Stimulated activated CD4-positive, alpha-beta T cell treated with anti-CD3 and anti-CD28 coated beads, Interleukin-1b, Interleukin-23, amount 100 ng/mL, for 48 hours (primary cell): ENCODE measurements at regions not wholly inside any gene's neighbourhood (a gene's known extent, or its start where the extent isn't known, plus 50 kb on each side); places are given as distances from the start of the nearest gene placed in this dataset.

Experiments used
- DNase-seq: peaks from one replicate; pipeline ENCODE4 v3.0.0-alpha.2; 2020

DNA sequence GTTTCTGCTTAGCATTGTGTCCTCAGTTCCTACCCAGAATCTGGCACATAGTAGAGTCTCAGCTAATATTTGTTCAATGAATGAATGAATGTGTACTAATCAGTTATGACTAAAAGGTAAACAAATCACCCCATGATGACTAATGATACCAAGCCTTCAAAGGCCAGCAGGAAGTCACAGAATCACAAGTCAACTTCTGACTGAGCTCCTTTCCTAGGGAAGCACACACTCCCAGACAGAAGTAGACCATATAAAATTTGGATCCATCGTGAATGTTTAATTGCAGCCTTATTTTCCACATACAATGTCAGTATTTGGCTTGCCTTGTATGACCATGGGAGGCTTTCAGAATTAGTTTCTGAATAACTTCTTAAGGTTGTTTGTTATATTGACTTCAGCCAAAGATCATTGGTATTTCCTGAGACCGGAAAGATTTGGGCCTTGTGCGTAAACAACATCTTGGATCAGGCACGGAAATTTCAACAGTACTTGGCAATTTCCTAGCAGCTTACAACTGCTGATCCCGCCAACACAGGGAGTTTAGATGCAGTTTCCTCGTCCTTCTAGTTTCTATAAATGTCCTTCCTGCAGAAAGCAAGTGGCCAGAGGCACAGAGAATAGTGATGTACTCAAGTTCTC, 185.9 kb upstream of the ATP1B1 start:
- DNase-seq: no peak

DNA sequence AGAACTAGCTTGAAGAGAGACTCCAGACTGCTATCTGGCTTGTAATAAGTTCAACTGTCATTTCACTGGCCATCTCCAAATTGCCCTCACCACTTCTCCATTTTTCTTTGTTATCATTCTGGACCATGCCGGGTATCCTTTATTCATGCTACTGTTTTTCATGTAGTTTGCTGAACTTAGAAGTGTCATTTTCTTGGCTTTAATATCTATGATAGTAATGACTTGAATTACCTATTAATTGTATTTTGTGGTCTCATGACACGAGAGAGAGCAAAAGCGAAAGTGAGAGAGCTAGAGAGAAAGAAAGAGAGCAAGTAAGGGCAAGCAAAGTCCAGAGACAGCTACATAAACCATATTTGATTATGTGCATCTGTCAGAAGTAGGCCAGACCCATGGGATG, 184.9 kb upstream of the ATP1B1 start:
- DNase-seq: no peak

DNA sequence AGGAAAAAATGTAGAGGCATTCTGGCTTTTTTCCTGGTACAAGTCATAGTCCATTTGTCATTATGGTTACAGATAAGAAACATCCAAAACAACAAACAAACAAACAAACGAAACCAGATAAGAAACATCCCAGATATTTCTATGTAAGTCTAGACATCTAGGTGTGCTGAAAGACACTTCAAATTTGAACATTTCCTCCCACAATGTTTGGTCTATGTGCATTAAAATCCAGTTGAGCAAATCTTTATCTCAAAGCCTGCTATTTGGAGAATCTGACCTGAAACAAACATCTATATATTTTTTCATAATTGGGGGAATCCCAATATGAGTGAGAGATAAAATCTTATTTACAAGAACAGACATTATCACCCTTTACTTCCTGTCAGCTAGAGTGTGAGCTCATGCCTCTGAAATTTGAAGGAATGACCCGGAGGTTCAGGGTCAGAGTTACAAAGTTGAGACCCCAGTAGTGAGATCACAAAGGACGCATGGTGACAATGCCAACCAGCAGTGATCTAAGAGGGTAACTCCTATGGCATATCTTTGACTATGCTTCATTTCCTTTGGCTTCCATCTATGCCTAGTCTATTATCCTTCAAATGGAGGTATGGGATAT, 182.9 kb upstream of the ATP1B1 start:
- no peak for DNase-seq

DNA sequence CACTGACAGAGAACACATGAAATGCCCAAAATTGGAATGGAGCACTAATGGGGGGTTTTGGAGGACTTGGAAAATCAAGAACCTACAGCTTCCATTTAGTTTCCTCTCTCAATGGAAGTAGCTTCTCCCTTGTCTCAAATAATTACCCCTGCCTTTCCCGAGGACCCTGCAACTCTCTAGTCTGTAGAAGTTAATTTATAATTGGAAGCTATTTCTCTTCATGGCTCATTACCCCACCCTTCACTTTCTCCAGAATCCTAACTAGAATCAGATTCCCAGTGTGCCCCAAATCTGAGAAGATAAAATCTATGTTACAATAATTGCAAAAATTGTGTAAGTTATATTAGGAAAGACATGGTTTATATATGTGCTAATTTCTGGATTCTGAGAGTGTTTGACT, 181.5 kb upstream of the ATP1B1 start:
- DNase-seq: no peak

DNA sequence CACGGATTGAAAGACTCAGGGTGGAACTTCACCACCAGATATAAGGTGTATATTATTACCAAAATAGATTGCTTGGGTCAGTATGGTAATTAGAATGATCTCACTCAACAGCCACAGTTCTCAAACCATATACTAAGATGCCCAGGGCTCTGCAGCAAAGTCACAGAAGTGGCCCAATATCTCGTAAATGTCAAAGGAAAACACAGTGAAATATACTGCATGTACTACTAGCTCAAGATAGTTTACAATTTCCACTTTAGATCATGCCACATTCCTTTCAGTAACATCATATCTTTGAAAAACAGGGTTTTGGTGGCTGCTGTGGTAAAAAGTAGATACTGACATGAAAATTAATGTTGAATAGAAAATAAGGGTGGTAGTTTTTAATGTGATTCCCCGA, 180.3 kb upstream of the ATP1B1 start:
- no peak for DNase-seq

DNA sequence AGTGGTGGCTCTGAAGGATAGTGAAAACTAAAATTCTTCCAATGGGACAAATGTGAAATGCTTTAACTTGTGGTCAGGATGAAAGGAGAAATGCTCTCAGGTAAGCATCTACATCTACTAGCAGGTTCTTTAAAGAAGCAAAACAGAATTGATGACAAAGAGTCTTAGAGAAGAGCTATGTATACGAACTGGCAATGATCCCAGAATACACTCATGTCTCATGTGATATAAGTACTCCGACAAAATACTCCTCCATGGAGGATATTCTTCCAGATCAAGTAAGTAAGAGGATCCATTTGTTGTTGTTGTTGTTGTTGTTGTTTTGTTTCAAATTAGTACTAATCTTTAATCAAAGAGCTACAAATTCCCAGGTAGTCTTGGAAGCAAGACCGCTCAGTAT, 174.0 kb upstream of the ATP1B1 start:
- no peak for DNase-seq

DNA sequence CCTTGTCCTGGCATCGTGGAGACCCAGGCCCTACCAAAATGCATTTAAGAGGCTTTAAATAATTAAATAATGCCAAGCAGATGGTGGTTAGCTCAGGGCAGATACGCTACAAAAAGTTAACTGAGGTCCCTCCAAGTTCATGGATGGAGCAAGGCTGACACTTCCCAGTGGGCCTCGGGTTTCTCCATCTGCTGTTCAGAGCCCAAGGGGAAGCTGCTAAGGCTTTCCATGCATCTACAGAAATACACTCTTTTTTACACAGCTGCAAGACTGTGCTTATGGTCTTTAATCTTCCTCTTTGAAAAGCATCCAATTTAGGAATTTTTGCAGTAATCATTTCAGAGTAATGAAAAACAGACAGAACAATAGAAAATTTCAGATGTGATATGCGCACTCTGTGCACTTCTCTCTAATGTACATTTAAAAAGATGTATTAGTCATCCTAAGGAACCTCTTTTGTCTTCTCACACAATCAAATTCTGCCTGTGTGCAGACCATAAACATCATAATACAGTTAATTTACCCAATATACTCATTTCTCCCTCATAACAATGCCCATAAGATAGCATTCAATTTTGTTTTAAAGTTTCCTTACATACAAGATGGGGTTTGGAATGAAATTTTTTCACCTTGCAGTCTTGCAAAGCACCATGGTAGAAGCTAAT, 173.2 kb upstream of the ATP1B1 start:
- no peak for DNase-seq

DNA sequence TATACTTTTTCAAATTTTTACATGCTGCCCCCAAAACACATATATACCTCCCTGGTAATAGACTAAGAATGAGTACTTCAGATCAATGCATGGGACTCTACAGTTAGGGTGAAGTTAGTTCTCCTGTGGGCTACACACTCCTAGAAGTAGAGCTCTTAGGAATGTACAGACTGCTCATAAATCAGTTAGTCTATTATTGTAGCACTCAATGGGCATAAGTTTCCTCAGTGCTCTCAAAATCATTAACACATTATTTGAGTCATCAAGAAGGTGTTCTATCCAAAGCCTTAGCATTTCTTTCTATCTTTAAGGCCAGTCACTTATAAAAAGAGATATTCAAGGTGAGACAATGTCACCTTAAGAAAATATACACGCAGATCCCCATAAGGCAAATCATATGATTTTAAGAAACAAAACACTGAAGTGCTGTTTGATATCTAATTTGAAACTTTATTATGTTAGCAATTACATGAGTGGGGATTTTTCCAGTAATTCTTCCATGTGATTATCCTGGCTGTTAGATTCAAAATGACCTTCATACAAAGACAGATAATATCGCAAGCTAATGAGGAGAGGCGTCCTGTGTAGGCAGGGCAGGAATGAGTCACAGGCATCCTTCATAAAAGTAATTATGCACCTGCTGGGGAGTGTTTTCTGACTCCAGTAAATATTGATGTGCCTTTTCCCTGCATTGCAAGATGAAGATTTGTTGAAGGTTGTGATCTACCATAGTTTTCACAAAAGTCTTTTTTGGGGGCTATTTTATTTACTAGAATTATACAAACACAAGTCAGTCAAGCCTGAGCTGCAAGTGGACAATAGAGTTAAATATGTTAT, 167.2 kb upstream of the ATP1B1 start:
- DNase-seq: no peak

DNA sequence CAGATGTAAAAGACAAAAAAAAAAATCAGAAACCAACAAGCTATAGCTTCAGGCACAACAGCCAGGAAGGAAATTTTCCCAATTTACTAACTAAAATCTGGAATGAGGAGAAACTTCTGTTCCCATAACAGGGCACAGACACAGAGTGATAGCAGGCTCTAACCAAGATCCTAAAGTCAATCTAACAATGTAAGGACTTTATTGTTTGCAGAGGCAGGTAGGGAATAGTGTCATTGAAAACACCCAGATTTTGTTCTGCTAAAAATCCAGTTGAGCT, 166.6 kb upstream of the ATP1B1 start:
- no peak for DNase-seq

DNA sequence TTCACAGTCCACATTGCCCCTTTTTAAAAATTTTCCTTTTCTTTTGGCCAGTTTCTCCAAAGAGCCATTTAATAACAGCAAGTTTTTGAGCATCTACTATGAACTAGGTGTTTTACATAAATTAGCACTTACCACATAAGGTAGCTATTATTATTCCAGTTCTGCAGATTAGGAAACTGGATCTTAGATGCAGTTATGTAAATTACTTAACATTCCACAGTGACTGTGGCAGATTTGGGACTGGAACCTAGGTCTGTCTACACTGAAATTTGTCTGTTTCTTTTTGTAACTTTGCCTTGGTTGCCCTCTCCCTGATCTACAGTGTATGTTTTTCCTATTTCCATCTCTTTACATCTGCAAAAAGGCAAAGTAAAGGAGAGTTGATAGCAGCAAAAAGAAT, 164.8 kb upstream of the ATP1B1 start:
- no peak for DNase-seq

DNA sequence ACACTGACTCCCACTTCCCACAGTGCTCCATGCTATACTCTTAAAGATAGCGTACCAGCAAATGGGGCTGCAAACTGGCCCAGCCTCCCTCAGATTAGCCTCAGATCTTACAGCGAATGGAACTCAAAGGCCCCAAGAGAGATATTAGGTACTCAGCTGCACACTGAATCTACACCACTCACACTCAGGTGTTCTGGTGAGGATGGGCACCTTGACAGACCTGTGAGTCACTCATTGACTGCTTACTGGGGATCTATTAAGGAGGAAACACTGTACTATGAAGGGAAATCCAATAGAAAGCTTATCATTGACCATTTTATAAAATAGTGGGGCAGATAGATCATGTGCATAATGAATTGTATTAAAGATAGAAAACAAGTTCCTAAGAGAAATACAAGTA, 164.3 kb upstream of the ATP1B1 start:
- DNase-seq: no peak

DNA sequence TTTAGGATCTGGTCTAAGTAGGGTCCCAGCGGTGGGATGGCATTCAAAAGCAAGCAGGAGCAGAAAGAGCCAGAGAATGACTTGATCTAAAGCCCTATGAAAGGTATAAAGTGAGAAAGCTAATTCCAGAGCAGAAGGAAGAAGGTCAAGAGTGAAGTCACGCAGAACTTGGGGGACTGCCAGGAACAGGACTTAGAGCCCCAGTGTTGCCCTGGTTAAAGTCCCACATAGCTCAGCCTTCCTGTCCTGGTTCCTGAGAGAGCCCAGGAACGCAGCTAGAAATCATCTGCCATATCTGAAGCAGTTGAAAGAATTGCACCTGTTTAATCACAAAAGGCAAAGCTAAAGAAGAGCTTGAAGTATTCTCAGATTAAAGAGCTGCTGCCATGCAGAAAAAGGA, 160.6 kb upstream of the ATP1B1 start:
- DNase-seq: no peak

DNA sequence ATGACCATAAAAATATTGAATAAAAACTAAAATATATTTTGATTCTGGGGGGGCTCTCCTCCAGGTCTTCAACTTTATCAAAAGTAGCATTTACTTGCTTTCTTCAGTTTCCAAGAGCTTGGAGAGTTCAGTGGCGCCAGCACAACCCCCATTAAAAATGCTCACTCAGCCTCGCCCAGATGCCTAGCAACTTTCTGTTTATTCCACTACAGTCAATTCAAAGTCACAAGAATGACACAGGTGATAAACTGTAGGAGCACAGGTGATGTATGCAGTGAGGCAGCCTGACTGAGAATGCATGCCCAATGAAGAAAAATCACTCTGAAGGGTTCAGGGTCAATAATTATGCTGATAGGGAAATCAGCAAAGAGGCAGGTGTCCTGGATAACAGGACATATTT, 159.4 kb upstream of the ATP1B1 start:
- no peak for DNase-seq

DNA sequence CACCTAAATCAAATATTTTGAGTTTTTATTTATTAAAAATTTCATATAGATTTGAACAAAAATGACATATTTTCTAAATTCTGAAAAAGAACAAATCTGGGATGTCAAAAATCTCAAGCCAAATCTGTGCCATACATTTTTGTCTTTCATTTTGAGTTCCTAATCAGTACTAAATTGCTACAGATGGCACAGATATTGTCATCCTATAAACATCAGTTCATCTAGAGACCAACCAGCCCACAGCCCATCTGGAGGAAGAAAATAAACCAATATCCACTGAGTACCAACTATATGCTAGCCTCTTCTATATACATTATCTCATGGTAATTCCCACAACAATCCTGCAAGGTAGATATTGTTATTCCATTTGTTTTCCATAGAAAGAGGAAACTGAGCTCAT, 156.8 kb upstream of the ATP1B1 start:
- no peak for DNase-seq

DNA sequence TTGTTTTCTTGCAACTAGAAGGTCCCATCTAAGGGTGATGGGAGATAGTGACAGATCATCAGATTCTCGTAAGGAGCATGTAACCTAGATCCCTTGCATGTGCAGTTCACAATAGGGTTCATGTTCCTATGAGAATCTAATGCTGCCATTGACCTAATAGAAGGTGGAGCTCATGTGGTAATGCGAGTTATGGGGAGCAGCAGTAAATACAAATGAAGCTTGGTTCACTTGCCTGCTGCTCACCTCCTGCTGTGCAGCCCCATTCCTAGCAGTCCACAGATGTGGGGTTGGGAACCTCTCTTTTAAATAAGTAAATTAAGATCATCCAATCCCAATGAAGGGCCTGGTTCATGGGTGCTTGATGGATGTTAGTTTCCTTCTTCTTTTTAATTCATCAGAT, 148.7 kb upstream of the ATP1B1 start:
- no peak for DNase-seq

DNA sequence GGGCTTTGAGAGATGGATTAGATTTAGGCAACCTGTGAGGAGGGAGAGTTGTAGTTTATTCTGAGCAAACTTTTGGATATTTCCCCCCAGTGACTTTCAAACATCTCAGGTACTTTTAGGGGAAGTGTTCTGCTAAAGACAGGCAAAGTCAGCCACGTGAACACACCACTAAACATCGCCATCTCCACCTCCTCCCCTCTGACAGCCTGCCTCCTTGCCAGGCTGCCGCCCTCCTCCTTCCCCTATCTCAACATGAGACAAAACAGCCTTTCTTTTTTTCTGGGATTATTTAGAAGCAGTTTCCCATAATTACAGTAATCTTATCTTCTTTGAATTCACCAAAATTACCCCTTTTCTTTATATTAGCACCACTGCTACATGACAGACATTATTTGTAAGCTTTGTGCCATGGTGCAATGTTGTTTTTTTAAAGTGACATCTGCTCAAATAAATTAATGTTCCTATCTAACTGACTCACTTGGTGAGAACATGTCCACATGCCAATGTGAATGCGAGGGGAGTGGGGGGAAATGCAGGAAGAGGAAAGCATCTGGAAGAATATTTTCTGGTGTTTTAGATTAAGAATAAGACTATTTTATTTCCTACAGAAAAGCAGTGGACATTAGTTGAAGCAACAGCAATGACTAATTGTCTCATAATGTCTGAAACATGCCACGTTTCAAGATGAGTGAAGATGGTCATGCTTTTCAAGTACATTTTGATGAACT, 147.8 kb upstream of the ATP1B1 start:
- DNase-seq: no peak

DNA sequence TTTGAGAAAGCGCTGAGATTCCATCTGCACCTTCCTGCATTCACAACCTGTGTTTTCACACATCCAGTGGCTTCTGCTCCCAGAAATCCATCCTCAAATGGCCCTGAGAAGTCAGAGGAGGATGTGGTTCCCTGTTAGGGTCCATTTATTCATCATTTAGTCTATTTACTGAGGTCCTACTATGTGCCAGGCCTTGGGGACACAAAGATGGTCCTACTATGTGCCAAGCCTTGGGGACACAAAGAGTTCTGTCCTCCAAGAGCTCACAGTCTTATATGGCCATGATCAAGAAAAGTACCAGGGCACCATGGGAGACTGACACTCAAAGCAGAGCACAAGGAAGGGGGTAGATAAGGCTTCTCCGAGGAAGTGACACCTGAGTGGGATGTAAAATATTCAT, 147.1 kb upstream of the ATP1B1 start:
- DNase-seq: no peak

DNA sequence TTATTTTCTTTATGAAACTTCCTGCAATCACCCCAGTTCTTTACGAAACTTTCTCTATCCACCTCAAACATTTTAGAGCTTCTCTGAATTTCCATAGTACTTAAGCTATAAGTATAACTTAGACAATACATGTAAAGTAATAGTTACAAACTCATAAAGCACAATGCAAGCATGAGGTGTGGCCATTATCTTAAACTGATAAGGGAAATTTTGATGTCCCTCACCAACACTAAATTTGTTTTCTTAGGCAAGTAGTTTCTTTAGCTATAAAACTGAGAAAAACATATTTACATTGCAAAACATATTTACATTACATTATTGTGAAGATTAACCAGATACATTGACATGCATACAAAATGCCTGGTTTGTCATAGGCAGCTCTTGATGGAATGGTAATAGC, 146.4 kb upstream of the ATP1B1 start:
- no peak for DNase-seq

DNA sequence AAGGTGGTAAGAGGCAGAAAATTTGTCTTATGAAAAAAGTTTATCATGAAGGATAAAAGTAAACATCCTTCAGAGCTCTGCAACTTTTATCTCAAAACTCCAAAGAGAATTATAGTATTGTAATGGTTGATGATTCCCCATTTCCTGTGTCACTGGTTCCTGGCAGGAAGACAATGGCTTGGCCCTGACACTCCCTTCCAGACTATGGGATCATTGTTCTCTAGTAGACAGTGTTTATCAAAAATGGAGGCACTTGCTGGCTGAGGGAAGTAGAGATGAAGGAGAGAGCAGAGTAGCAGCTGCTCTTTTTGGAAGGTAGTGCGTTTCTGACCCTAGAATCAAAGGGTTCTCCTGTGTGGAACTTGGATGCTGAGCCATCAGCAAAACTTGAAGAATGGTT, 145.9 kb upstream of the ATP1B1 start:
- DNase-seq: no peak

DNA sequence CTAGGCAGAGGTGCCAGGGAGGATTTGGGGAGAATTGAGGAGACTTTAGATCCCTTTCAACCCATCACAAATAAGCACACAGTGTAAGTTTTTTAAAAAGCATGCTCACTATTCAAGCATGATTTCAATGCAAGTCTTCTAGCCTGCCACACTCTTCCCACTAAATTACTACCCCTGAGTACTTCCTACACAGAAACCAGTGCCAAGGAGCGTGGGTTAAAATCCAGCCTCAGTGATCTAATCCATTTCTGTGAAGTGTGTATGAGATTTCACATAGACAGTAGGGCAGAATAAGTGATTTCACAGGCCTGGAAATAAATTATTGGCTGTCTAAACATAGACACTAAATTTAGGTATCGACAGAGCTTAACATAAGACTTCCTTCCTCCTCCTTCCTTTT, 142.9 kb upstream of the ATP1B1 start:
- no peak for DNase-seq

DNA sequence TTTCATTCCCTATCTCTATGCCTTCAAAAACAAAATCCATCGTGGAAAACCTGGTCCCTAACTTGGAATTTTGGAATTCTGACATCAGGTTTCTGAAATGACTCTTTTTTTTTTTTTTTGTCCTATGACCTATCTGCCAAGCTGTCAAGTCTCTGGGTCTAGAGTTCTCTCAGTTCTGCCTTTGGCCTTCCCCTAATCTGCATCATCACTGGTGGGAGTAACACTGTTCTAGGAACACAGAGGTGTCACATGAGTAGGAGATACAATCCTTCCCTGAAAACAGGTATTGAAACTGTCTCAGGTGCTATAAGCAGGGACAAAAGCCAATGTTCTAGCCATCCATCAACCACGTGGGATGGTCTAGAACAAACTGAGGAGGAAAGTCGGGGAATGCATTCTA, 142.0 kb upstream of the ATP1B1 start:
- no peak for DNase-seq

DNA sequence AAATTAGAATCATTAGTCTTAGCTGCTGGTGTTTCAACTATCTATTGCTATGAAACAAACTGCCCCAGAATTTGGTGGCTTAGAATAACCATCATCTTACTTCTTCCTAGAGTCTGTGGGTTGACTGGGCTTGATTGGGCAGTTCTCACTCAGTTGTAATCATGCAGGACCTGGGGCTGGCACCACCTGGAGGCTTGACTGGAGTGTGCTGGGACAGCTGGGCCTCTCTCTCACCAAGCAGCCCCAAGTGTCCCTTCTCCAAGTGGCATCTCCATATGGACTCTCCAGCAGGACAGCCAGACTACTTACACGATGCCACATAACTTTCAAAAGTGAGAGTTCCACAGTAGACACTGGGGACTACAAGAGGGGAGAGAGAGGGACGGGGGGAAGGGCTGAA, 140.3 kb upstream of the ATP1B1 start:
- DNase-seq: no peak

DNA sequence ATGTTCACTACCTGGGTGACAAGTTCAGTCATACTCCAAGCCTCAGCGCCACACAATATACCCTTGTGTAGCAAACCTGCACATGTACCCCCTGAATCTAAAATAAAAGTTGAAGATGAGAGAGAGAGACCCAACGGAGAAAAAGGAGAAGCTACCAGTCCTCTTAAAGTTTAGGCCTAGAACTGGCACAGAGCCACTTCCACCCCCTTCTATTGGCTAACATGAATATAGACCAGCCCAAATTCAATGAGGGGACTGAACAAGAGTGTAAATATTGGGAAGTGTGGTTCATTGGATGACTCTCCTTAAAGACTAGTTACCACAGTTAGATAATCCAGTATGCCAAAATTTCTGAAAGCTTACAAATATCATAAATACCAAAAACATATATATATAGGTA, 139.9 kb upstream of the ATP1B1 start:
- no peak for DNase-seq
